GOT3 (cell line): ENCODE measurements at regions not wholly inside any gene's neighbourhood (a gene's known extent, or its start where the extent isn't known, plus 50 kb on each side); places are given as distances from the start of the nearest gene placed in this dataset.

Experiments
- DNase-seq: peaks from one replicate; lab custom pipeline; 2025; ENCODE audit warnings: mixed read lengths; lab: John Stamatoyannopoulos, UW

DNA sequence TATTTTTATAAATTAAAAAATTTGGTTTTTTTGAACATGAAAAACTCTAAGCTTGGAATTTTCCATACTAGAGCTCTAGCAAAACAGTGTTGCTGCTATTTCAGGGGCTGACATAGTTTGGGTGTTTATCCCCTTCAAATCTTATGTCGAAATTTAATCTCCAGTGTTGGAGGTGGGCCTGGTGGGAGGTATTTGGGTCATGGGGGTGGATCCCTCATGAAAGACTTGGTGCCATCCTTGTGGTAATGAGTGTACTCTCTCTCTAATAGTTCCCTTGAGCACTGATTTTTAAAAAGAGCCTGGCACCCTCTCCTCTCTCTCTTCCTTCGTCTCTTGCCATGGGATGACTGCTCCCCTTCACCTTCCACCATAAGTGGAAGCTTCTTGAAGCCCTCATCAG is 244.6 kb upstream of the UBE2E3 start:
- DNase-seq, result no peak

DNA sequence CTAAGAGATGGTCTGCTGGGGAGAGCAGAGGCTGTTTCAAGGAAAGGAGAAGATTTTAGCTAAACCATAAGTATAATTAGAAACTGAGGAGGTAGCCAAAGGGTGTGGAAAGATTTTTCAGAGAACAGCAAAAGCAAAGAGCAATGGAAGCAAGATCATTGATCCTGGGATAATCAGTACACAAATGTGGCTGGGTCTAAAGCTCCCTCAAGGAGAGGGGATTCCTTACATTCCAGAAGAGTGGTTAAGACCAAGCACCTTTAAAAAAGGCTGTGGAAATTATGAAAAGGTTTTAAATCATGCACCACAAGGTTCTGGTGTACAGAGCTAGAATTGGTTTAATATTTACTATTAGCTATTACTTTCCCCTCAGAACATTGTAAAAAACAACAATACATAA is 246.0 kb upstream of the UBE2E3 start:
- DNase-seq, result no peak

DNA sequence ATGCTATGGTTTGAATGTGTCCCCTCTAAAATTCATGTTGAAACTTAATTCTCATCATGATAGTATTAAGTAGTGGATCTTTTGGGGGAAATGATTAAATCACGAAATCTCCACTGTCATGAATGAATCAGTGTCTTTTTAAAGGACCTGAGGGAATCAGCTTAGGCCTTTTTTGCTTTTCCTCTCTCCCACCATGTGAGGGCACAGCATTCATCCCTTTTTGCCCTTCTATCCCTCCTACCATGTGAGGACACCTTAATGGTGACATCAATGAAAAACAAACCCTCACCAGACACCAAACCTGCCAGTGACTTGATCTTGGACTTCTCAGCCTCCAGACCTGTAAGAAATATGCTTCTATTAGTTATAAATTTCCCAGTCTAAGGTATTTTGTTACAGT is 247.1 kb upstream of the UBE2E3 start:
- DNase-seq, result no peak

DNA sequence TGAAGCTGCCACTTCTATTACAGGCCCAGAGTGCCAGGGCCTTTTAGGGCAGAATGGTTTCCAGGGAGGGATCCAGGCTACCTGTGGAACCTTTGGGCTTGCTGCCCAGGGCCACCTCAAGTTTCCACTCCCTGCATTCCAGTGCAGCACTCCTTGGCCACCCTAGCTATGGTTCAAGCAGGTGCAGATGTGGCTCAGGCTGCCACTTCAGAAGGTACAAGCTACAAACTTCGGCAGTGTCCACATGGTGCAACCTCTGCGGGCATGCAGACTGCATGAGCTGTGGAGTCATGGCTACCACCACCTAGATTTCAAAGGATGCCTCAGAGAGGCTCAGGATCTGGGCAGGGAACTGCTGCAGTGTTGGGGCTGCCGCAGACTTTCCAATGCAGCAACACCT is 248.1 kb upstream of the UBE2E3 start:
- DNase-seq, result no peak

DNA sequence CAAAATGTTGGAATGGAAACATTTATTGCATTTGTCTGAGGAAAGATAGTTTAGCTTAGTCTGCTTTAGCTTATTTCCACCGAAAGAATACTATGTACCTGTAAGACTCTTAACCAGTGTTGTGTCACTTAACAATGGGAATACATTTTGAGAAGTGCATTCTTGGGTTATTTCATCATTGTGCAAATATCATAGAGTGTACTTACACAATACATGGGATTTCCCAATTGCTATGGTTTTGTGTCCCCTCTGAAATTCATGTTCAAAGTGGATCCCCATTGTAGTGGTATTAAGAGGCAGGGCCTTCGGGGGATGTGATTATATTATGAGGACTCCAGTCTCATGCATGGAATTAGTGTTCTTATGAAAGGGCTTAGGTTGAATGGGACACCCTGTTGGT is 249.4 kb upstream of the UBE2E3 start:
- no peak for DNase-seq

DNA sequence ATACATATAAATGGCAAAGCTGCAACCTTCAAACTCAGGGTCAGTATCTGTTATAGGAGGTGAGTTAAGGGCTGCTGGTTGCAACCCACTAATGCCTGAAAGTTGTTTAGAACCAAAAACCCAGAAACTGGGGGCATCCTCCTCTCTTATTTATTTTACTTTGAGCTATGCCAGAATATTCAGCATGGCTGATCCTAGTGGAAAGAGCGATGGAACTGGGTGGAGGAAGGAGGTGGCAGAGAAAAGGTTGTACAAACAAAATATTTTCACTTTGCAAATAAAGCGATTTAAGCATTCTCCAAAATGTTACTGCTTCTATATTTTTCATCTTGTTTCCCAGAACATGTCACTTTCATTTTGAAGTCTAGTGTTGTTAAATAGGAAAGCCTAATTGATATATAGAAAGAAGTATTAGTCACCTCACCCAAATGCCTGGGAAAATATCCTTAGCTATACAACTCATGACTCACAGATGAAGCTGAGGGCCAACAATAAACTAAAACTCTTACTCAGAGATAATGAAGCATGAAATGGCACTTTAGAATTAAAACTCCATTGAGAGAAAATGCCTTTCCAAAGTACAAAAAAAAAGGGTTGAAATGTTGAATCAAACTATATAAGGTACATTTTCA is 251.4 kb upstream of the UBE2E3 start:
- no peak for DNase-seq

DNA sequence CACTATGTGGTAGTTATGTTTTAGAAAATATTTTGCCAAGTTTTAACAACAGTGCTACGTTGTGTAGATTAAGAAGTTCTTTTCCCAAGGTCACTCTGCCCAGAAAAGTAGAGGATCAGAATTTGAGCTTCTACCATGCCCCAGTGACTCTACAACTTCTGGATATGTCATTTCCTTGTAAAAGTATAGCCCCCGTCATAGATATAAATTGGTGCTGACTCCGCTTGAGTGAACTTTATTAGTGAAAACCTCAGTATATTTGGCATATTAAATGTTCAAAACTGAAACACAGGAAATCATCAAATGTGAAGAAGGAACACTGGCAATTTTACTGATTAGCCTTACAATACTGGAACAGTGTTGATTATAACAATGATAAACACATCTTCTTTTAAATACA is 256.7 kb upstream of the UBE2E3 start:
- no peak for DNase-seq

DNA sequence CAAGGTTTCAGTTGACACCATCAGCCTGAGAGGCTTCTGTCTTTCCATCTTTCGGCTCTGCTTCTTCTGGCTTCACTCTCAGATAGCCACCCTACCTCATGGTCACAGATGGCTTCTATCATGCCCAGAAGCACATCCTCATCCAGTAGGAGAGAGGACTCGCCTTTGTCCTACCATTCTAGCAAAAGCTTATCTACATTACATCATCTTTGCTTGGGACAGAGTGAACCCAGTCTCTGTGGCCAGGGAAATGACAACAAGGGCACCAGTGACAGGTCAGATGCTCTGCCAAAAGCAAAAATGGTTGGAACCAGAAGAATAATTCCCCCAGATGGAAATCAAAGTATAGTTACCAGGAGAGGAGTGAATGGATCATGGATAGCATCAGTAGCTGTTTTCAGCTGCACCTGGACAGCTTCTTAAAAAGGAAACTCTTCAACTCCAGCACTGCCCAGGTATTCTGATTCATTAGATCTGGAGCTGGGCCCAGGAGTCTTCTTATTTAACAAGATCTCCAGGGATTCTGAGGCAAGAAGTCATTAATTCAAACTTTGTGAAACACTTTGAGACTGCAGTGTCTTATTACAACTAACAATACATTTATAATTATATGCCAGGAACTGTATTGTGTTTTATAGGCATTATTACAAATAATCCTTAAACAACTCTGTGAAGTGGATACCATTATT is 257.7 kb upstream of the UBE2E3 start:
- DNase-seq, result no peak

DNA sequence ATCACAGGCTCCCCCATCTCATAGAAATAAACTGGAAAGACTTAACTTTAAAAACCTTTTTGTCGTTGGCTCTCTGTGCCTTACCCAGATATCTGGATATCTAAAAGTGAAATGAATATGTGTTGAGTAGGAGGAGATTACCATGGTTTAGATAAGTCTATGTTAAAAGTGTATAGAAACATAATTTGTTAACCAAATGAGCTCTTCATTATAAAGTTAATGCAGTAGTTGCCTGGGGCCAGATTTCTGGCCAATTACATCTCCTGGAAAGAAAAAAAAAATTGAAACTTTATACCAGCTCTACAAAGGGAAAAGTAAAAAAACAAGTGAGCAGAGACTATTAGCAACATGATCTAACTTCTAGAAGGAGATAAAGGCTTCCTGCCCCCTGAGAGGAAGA is 259.6 kb upstream of the UBE2E3 start:
- DNase-seq, result no peak

DNA sequence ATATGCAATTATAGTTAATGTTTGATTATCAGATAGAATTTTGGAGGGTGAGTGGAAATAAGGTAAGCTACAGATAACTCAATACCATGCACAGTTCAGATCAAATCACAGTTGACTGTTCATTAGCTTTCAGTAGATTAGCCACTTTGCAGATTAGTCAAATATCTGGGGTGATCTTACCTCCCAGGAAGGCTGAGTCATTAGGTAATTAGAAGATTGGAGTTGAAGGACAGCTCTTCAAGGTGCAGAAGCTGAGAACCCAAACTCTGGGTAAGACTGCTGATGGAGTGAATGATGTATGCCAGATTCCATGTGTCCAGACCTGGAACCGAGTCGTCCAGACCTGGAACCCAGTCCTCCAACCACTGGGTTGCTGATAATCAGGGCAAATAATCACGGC is 262.8 kb upstream of the UBE2E3 start:
- no peak for DNase-seq

DNA sequence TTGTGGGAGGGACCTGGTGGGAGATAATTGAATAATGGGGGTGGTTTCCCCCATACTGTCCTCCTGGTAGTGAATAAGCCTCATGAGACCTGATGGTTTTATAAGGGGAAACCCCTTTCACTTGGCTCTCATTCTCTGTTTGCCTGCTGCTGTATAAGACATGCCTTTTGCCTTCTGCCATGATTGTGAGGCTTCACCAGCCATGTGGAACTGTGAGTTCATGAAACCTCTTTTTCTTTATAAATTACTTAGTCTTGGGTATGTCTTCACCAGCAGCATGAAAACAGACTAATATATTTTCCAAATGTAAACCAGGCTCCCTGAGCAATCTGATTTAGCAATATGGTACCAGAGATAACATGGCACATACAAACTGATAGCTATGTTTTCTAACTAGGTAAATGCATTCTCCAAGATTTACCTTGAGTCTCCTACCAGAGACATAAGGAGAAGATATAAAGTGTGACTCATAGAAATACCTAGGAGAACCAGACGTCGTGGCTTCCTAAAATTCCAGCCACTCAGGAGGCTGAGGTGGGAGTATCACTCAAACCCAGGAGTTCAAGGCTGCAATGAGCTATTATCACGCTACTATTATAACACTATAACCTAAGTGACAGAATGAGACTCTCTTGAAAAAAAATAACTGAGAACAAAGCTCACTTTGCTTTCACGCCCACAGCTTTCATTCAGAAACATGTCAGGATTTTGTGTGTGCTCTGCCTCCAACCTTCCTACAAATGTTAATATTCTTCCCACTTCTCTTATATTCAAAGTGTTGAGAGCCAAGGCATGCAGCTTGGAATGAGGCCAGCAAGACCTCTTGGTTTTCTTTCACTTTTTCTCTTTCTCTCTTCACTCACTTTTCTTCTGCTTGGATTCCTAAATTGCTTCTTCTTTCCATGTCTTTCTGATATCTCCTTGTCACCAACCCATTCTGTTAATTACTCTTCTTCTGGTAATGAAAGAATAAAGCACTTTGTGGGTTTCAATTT is 263.9 kb upstream of the UBE2E3 start:
- no peak for DNase-seq

DNA sequence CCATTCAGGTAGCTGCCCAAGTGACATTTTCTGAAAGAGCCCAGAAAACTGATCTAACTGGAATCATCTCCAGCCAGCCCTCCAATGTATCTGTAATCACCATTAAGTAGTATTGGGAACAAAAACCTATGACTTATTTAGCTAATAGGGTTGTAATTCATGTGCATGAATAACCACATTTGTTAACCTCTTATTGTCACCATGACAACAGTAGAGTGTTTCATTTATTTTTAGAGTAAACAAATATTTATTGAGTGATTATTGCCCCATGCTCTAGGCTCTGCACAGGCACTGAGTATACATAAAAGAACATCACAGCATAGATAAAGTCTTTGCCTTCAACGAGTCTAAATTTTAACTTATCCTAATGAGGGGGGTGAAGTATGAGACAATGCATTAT is 265.4 kb upstream of the UBE2E3 start:
- DNase-seq, result no peak

DNA sequence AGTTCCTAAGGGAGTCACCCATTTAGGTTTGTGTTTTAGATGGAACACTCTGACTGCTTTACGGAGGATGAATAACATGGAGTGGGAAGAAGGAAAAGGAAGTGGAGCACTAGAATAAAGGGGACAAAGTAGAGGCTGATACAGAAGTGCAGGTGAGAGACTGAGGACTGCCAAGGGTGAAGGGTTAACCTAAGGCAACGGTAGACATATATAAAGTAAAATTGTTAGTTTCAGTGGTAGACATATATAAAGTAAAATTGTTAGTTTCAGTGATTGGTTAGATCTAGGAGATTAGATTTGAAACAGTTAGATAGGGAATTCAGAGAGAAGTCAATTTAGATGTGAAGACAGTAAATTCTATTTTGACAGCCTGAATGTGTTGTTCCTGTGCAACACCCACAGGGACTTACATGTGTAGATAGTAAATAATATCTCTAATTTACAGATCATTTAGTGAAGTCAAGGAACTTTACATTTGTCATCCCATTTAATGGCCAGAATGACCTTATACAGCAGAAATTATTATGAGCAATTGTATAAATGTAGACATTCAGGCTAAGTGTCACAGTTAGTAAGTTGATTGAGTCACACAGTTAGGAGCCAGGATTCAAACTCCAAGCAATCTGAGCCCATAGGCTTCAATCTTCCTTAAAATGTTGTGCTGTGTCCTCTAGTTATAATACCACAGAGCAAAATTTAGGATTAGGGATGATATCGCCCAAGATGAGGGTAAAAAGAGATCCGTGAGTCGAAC is 270.8 kb upstream of the UBE2E3 start:
- DNase-seq, result no peak

DNA sequence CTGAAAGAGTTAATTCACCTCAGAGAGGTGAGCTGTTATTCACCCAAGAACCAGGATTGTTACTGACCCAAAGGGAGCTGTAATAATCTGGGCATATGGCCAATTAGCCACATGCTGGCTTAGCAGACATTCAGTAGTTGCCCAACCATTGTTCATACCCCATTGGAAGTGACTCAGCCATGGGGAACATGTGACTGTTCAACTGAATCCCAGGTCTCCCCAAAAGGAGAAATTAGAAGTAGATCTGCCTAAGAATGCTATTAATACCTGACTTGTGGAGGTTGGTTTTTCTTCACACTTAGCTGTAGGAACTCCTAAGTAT is 272.6 kb upstream of the UBE2E3 start:
- peak; percentile 5 for DNase-seq

DNA sequence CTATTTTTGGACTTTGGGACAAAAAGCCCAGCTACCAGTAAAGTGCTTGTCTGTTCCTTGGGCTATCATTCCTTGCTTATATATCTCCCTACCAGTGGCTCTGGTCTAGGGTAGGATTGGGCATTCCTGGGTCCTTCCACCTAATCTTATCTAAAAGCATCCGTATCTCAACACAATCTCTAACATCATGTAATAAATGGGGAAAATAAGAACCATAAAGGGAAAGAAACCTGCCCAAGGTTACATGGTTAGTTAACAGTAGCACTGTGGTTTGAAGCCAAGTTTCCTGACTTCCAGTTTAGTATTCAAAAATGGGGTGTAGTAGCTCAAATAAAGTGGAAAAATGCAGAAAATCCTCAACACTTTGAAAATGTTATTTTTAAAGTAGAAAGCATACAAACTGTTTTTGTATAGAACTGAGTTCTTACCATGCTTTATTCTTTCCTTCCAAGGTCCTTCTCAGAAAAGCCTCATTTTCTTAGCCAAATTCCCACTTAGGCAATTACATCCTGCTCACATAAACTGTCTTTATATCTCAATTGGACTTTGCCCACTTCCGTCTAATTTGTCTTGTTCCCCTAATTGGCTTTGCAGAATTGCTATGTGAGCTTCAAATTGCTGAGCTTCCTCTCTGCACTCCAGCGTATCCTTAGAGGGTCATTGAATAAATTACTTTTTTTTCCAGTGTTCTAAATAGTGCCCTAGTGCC is 273.1 kb upstream of the UBE2E3 start:
- no peak for DNase-seq

DNA sequence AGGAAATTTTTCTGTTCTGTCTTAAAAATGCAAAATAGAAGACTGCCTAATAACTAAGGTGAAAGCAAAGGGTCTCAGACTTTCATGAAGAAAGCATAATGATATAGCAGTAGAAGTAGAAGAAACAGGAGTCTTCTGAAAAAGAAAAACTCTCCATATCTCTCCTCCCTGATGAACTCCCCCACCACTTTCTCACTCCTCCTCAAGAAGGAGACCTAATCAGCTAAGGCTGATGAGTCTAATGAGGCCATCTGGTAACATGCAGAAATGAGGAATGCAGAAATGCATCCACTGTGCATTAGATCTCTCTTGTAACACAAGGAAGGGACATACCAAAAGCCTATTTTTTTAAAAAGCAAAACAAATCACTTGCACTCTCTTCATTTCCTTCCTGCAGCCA is 273.7 kb upstream of the UBE2E3 start:
- DNase-seq, result no peak

DNA sequence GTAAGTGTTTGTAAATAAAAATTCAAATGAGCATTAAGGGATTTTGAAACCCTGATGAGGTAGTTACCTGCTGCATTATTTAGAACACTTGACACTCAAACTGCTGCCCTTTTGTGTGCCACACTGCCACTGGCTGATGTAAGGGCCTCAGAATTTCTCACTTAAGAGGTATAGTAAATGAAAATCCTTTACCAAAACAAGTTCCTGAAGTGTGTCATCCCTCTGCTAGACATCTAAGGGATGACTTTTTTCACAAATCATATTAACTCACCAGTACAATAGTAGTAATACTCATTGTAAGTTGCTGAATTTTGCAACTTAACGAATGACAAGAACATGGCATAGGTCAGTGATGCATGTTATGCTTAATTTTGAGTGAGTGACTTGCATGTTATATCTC is 274.9 kb upstream of the UBE2E3 start:
- no peak for DNase-seq

DNA sequence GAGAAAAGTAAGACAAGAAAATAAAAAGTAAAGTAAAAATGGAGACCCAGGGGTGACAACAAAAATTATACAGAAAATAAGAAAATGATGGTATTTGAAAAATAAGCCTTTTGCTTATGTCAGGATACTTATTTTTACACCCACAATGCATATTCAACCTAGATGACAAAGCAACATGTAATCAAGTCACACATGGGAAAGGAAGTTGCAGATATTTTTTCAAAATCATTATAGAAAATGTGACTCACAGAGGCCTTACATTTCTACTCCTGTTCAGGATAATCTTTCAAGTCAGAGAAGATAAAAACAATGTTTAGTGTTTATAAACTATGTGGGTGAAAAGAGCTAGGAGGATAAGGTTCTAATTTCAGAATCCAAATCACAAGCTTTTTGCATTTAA is 275.3 kb upstream of the UBE2E3 start:
- no peak for DNase-seq

DNA sequence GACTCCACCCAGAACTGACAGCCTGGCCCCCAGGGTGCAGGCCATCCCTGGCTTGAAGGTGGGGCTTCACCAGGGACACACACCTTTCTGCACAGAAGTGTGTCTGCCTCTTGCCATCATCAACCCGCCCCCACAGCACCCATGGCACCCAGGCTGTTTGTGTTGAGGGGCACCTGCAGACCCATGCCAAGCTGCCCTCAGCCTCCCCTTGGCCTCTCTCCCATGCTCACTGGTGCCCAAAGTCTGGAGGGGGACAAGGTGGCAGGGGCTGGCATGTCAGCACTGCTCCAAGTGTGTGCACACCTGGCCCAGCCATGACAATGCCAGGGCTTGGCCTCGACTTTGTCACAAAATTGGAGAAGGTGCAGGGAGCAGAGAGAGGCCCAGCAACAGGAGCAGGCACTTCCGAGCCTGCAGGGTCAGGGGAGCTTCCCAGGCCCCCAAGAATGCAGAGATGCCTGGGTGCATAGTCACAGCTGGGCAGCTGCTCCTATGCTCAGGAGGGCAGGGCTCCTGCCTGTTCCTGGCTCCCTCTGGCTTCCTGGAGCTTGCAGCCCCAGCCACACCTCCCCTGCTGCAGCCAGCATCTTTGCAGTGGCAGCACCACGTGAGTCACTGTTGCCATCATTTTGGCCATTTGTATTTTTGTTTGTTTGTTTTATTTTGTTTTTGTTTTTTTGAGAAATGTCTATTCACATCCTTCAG is 280.6 kb upstream of the UBE2E3 start:
- DNase-seq, result no peak

DNA sequence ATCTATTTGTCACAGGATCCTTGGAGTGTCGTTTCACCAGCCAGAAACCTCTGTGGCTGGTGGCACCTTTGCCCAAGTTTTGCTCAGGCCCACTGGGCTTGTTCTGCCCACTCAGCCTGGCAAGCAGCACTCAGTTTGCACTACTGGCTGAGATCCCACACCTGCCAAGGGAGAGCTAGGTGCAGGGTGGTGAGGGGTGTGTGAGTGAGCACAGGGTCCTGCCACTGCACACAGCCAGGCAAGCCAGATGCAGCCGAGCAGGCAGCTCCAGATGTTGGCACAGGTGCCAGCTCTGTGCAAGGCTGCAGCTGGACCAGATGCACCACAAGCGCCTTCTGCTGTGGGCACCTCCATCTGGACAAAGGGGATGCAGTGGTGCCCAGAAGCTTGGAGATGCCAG is 281.7 kb upstream of the UBE2E3 start:
- DNase-seq, result no peak
